ENCODE measurements at regions not wholly inside any gene's neighbourhood (a gene's known extent, or its start where the extent isn't known, plus 50 kb on each side); places are given as distances from the start of the nearest gene placed in this dataset.

- no peak for DNase-seq
- no peak for TF ChIP-seq GATA1 (IDR thresholded peaks at IDR 0.05; ENCODE audit: low read depth, low read length)
- TF ChIP-seq POLR2A (IDR thresholded peaks at IDR 0.05; ENCODE audit: low read length), result no peak
These were observed 205.7 kb downstream of the FOXD2 start for GRCh38 chr1:47643306-47644211.

- TF ChIP-seq GATA1 (IDR thresholded peaks at IDR 0.05; ENCODE audit: low read depth, low read length), result no peak
- TF ChIP-seq POLR2A (IDR thresholded peaks at IDR 0.05; ENCODE audit: low read length), result no peak
- DNase-seq, result no peak
These were observed 206.3 kb downstream of the FOXD2 start for GRCh38 chr1:47644212-47644573.

- TF ChIP-seq GATA1 (IDR thresholded peaks at IDR 0.05; ENCODE audit: low read depth, low read length), result no peak
- TF ChIP-seq POLR2A (IDR thresholded peaks at IDR 0.05; ENCODE audit: low read length), result no peak
- DNase-seq, result no peak
These were observed 207.3 kb downstream of the FOXD2 start for GRCh38 chr1:47645151-47645550.

GRCh38 chr1:47646676-47647075 is 208.8 kb downstream of the FOXD2 start:
- DNase-seq, result no peak
- TF ChIP-seq POLR2A (IDR thresholded peaks at IDR 0.05; ENCODE audit: low read length), result no peak
- TF ChIP-seq GATA1 (IDR thresholded peaks at IDR 0.05; ENCODE audit: low read depth, low read length), result no peak

GRCh38 chr1:47647327-47647845 is 209.5 kb downstream of the FOXD2 start:
- DNase-seq, result no peak
- no peak for TF ChIP-seq GATA1 (IDR thresholded peaks at IDR 0.05; ENCODE audit: low read depth, low read length)
- no peak for TF ChIP-seq POLR2A (IDR thresholded peaks at IDR 0.05; ENCODE audit: low read length)

GRCh38 chr1:47650205-47650604 is 212.4 kb downstream of the FOXD2 start:
- no peak for DNase-seq
- no peak for TF ChIP-seq POLR2A (IDR thresholded peaks at IDR 0.05; ENCODE audit: low read length)
- no peak for TF ChIP-seq GATA1 (IDR thresholded peaks at IDR 0.05; ENCODE audit: low read depth, low read length)

GRCh38 chr1:47650611-47651010 is 212.8 kb downstream of the FOXD2 start:
- DNase-seq, result no peak
- TF ChIP-seq GATA1 (IDR thresholded peaks at IDR 0.05; ENCODE audit: low read depth, low read length) (no peak), POLR2A (IDR thresholded peaks at IDR 0.05; ENCODE audit: low read length) (no peak)

- no peak for TF ChIP-seq GATA1 (IDR thresholded peaks at IDR 0.05; ENCODE audit: low read depth, low read length)
- no peak for TF ChIP-seq POLR2A (IDR thresholded peaks at IDR 0.05; ENCODE audit: low read length)
- no peak for DNase-seq
These were observed 213.7 kb downstream of the FOXD2 start for GRCh38 chr1:47651311-47652089.

- no peak for DNase-seq
- TF ChIP-seq POLR2A (IDR thresholded peaks at IDR 0.05; ENCODE audit: low read length), result no peak
- TF ChIP-seq GATA1 (IDR thresholded peaks at IDR 0.05; ENCODE audit: low read depth, low read length), result no peak
These were observed 217.9 kb downstream of the FOXD2 start for GRCh38 chr1:47655521-47656300.

- TF ChIP-seq POLR2A (IDR thresholded peaks at IDR 0.05; ENCODE audit: low read length) (no peak), GATA1 (IDR thresholded peaks at IDR 0.05; ENCODE audit: low read depth, low read length) (no peak)
- DNase-seq, result no peak
These were observed 219.2 kb downstream of the FOXD2 start for GRCh38 chr1:47656719-47657685.

- TF ChIP-seq POLR2A (IDR thresholded peaks at IDR 0.05; ENCODE audit: low read length) (no peak), GATA1 (IDR thresholded peaks at IDR 0.05; ENCODE audit: low read depth, low read length) (no peak)
- no peak for DNase-seq
These were observed 220.5 kb downstream of the FOXD2 start for GRCh38 chr1:47658161-47658920.

- no peak for TF ChIP-seq GATA1 (IDR thresholded peaks at IDR 0.05; ENCODE audit: low read depth, low read length)
- TF ChIP-seq POLR2A (IDR thresholded peaks at IDR 0.05; ENCODE audit: low read length), result no peak
These were observed 221.3 kb downstream of the FOXD2 start for GRCh38 chr1:47659146-47659545.

More at GRCh38 chr1:47659146-47659545, 221.3 kb downstream of the FOXD2 start:
- DNase-seq, result no peak
